Upper lobe of right lung (tissue), 1 donor: ENCODE measurements at regions not wholly inside any gene's neighbourhood (a gene's known extent, or its start where the extent isn't known, plus 50 kb on each side); places are given as distances from the start of the nearest gene placed in this dataset.

Source experiments
- ATAC-seq: fragments of 200-7000 bp; cut with Tn5 transposase; one replicate; pipeline ENCODE4 v1.9.1; 2020; ENCODE audit warnings: mild to moderate bottlenecking, moderate library complexity
- DNase-seq: peaks from one replicate; pipeline ENCODE4 v3.0.0-alpha.2; 2020
- H3K27ac ChIP-seq: fragments of 200-600 bp; one replicate; pipeline ENCODE4 v1.8.0; 2022
- H3K27me3 ChIP-seq: fragments of 200-600 bp; one replicate; pipeline ENCODE4 v1.8.0; 2022; ENCODE audit warnings: mild to moderate bottlenecking
- H3K36me3 ChIP-seq: fragments of 200-600 bp; one replicate; pipeline ENCODE4 v1.8.0; 2022
- H3K4me1 ChIP-seq: fragments of 200-600 bp; one replicate; pipeline ENCODE4 v1.8.0; 2022
- H3K4me3 ChIP-seq: fragments of 200-600 bp; one replicate; pipeline ENCODE4 v1.8.0; 2022; ENCODE audit warnings: mild to moderate bottlenecking
- H3K9me3 ChIP-seq: fragments of 200-600 bp; one replicate; pipeline ENCODE4 v1.8.0; 2022
- intact Hi-C: fragments of 100-400 bp; cut with DNase I; formaldehyde crosslinking; loops from one replicate; pipeline ENCODE4 v1.11.0; 2022
- TF ChIP-seq, protein P1 (sequence below): fragments of 200-600 bp; IDR thresholded peaks from one replicate; pipeline ENCODE4 v1.8.0; 2022; ENCODE audit warnings: antibody characterized with exemption
- donor health status: DM: no; HTN: yes; CAD: no; lungs with severe emphysema.

DNA sequence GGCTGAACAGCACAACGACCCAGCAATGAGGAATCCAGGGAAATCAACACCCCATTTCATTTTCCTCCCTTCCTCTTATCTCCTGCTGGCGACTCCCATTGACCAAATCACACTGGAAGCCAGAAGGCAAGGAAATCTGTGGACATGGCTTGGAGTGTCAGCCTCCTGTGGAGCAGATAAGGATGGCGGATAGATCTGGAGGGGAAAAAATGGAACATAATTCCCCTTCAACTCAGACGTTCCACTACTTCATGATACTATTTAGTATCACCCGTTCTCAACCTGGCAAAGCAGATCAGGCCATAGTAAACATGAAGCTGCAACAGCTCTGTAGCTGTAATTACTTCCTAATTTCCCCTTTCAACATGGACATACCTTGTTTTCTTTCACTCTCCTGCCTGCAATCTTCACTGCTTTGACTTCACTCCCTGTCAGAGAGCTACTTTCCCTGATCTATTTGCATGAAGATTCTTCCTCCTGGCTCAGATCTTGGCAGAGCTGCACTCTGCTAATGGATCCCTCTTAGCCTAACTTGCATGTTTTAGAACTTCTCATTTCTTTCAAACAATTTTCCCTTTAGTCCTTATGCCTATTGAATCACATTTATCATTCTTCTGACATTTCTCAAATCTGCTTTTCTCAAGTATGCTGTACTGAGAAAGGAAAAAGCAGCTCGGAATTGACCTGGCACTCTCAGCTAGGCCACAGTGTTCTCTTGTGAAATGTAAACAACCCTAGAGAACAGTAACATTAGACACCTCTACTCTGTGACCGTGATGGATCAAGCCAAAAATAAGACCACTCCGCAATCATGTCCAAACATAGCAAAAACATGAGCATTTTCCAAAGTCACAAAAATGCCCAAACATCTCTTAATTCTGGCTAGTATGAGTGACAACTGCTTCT, 135.1 kb downstream of the ETNK1 start:
- H3K4me3 ChIP-seq, result no peak overlapping the region
- intact Hi-C loops, result no loop called here
- no peaks in the 10 kb centered on the region for H3K9me3 ChIP-seq
- H3K4me1 ChIP-seq, result no peaks in the 10 kb centered on the region
- TF ChIP-seq, protein P1, sequence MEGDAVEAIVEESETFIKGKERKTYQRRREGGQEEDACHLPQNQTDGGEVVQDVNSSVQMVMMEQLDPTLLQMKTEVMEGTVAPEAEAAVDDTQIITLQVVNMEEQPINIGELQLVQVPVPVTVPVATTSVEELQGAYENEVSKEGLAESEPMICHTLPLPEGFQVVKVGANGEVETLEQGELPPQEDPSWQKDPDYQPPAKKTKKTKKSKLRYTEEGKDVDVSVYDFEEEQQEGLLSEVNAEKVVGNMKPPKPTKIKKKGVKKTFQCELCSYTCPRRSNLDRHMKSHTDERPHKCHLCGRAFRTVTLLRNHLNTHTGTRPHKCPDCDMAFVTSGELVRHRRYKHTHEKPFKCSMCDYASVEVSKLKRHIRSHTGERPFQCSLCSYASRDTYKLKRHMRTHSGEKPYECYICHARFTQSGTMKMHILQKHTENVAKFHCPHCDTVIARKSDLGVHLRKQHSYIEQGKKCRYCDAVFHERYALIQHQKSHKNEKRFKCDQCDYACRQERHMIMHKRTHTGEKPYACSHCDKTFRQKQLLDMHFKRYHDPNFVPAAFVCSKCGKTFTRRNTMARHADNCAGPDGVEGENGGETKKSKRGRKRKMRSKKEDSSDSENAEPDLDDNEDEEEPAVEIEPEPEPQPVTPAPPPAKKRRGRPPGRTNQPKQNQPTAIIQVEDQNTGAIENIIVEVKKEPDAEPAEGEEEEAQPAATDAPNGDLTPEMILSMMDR, result no peak
- ATAC-seq, result peak; percentile 68
- H3K27me3 ChIP-seq, result no peaks in the 10 kb centered on the region
- no peaks in the 10 kb centered on the region for H3K36me3 ChIP-seq
- peak overlapping the region; percentile 60 for H3K27ac ChIP-seq
- no peak for DNase-seq

DNA sequence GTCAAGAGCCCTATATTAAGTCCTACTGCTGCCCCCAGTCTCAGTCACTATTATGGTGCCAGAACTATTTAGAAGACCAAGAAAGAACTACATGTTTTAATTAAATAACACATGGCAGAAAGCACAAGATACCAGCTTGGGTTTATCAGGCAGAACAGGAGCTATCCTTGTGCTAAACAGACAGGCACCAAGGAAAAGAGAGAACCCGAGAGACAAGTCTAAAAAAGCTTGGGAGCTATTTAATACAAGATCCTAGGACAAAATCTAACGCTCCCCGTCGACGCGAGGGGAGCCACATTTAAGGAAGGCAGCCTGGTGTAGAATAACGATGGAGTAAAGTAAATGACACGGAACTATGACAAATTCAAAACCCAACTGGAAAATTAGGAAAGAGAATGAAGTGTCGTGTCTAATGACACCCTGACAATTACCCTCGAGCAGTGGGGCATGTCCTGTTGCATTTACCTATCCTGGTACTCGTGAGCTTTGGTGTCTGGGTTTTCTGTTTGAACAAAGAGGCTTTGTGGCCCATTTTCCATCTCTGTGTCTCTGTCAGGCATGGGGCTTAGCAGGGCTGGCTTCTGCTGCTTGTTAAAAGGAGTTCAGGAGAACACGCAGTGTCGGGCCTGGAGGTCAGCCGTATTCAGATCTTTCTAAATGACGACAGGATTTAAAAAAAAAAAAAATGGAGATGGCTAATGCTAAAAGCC, 140.6 kb downstream of the ETNK1 start:
- TF ChIP-seq, protein P1, result no peak
- H3K4me3 ChIP-seq, result no peak overlapping the region
- no peak overlapping the region for H3K27ac ChIP-seq
- DNase-seq (no peak), ATAC-seq (no peak)
- H3K9me3 ChIP-seq, result no peaks in the 10 kb centered on the region
- H3K27me3 ChIP-seq, result no peaks in the 10 kb centered on the region
- H3K4me1 ChIP-seq, result no peaks in the 10 kb centered on the region
- intact Hi-C loops, result no loop called here
- H3K36me3 ChIP-seq, result no peaks in the 10 kb centered on the region

DNA sequence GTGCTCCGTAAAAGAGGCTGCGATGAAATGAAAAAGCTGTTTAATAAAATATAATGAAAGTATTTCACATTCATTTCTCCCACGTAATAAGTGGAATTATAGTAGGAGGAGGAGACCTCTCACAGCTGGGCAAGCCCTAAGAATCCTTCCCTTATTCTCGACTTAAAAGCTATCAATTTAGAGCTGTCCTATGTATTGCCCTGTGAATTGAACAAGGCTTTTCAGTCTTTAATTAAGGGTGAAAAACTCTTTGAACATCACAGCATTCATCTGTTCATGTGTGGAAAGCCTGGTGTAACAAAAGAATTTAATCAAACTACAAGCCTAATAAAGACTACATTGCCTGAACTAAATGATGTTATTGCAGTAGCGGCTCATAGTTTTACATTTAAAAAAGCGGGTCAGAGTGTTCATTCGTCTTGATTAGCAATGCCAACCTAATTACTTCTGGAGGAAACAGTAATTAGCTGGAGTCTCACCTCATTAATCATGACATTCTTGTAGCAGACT, 142.0 kb downstream of the ETNK1 start:
- Histone ChIP-seq H3K27me3 (no peaks in the 10 kb centered on the region), H3K4me1 (no peaks in the 10 kb centered on the region), H3K9me3 (no peaks in the 10 kb centered on the region), H3K4me3 (no peak overlapping the region), H3K36me3 (no peaks in the 10 kb centered on the region), H3K27ac (no peak overlapping the region)
- DNase-seq (no peak), ATAC-seq (no peak)
- intact Hi-C loops, result no loop called here
- TF ChIP-seq, protein P1, result no peak

DNA sequence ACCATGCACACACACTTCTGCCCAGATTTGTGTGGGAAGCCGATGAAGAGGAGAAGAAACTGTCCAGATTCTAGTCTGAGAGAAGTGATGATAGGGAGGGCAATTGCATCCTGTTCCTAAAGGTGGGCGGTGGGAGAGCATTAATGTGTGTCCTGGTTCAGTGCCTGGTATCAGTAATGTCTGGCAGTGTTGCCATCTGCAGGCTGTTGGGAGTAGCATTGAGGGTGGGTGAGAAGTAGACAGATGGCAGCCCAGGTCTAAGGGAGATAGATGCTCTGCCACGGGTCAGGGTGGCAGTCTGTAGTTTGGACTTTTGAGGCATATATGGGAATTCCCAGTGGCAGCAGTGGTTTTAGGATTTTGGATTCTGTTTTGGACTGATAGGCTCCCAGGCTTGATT, 156.4 kb downstream of the ETNK1 start:
- ATAC-seq, result no peak
- Histone ChIP-seq H3K27me3 (no peaks in the 10 kb centered on the region), H3K4me3 (no peak overlapping the region), H3K9me3 (no peaks in the 10 kb centered on the region), H3K36me3 (no peaks in the 10 kb centered on the region), H3K4me1 (no peaks in the 10 kb centered on the region), H3K27ac (no peak overlapping the region)
- intact Hi-C loops, result no loop called here
- no peak for DNase-seq
- TF ChIP-seq, protein P1, result no peak

DNA sequence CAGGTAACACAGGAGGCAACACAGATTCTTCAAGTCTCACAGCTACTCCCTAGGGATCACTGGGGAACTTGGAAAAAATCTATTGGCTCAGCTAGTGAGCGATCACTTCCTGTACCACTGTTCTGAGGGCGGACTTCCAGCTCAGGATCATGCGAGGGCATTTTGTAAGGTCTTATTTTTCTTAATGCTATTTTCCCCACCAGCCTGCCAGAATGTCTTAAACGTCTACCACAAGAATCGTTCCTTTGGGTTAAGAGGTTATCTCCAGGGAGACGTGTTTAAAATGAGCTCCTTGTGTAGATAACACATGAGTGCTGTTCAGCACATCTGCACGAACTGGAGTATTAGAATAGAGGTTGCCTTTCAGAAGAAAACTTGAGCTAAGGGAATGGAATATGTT, 162.6 kb downstream of the ETNK1 start:
- no peaks in the 10 kb centered on the region for H3K4me1 ChIP-seq
- H3K4me3 ChIP-seq, result no peak overlapping the region
- TF ChIP-seq, protein P1, result no peak
- ATAC-seq (no peak), DNase-seq (no peak)
- H3K36me3 ChIP-seq, result no peaks in the 10 kb centered on the region
- no peak overlapping the region for H3K27ac ChIP-seq
- H3K27me3 ChIP-seq, result no peaks in the 10 kb centered on the region
- intact Hi-C loops, result no loop called here
- H3K9me3 ChIP-seq, result no peaks in the 10 kb centered on the region
